A549 (cell line): ENCODE measurements at regions not wholly inside any gene's neighbourhood (a gene's known extent, or its start where the extent isn't known, plus 50 kb on each side); places are given as distances from the start of the nearest gene placed in this dataset.

ENCODE experiments used
- CTCF ChIP-seq: fragments of >200 bp; sonication (Bioruptor Twin); formaldehyde crosslinking; IDR thresholded peaks from 3 replicates; pipeline ENCODE4 v1.5.1; 2016
- EHF ChIP-seq: fragments of 250-450 bp; sonication (Bioruptor Pico); IDR thresholded peaks from 2 replicates; pipeline ENCODE4 v1.5.0; 2020; ENCODE audit warnings: mild to moderate bottlenecking
- EP300 ChIP-seq, 2 experiments: fragments of >200 bp; sonication (Bioruptor Twin); formaldehyde crosslinking; IDR thresholded peaks; 2 replicates in 1 of 2; 3 replicates in 1 of 2; pipeline ENCODE4 v1.6.1; 2016 to 2017
- HOXA7 ChIP-seq: fragments of 250-450 bp; sonication (Bioruptor Pico); IDR thresholded peaks from 2 replicates; pipeline ENCODE4 v1.5.0; 2020; ENCODE audit warnings: mild to moderate bottlenecking, moderate library complexity
- JUN ChIP-seq, 2 experiments: fragments of >200 bp; sonication (Bioruptor Twin); formaldehyde crosslinking; IDR thresholded peaks; 2 replicates in 1 of 2; 3 replicates in 1 of 2; pipeline ENCODE4 v1.6.1; 2016 to 2017
- KDM1A ChIP-seq: fragments of 200-600 bp; sonication (generic); IDR thresholded peaks from 2 replicates; pipeline ENCODE4 v1.6.1; 2016; ENCODE audit warnings: low read depth, mild to moderate bottlenecking
- MAX ChIP-seq: IDR thresholded peaks from 2 replicates; pipeline ENCODE4 v1.6.1; 2012
- MYC ChIP-seq: IDR thresholded peaks from 2 replicates; pipeline ENCODE4 v1.6.1; 2012; ENCODE audit warnings: mild to moderate bottlenecking, inconsistent platforms, low read length, improper control_type of control experiment, borderline replicate concordance
- POLR2A ChIP-seq: IDR thresholded peaks from 2 replicates; pipeline ENCODE4 v1.6.1; 2012; ENCODE audit warnings: mild to moderate bottlenecking, low read length
- RAD21 ChIP-seq, 2 experiments: fragments of >200 bp in 1 of 2; sonication (Bioruptor Twin) in 1 of 2; formaldehyde crosslinking in 1 of 2; IDR thresholded peaks in 1 of 2; conservative IDR thresholded peaks in 1 of 2; 2 replicates in 1 of 2; 3 replicates in 1 of 2; pipeline ENCODE4 v1.6.1; 2012 to 2018; ENCODE audit warnings: inconsistent platforms in 1 of 2
- RCOR1 ChIP-seq: fragments of 150-350 bp; IDR thresholded peaks from 2 replicates; pipeline ENCODE4 v1.6.1; 2014; ENCODE audit warnings: antibody characterized with exemption, low read length, low read depth
- REST ChIP-seq: fragments of 200-600 bp; sonication (generic); IDR thresholded peaks from 2 replicates; pipeline ENCODE4 v1.6.1; 2016; ENCODE audit warnings: antibody characterized with exemption, mild to moderate bottlenecking, moderate library complexity
- ZNF302 ChIP-seq: fragments of 250-450 bp; sonication (Bioruptor Pico); IDR thresholded peaks from 2 replicates; pipeline ENCODE4 v1.9.0; 2021; ENCODE audit warnings: inconsistent platforms, mild to moderate bottlenecking, moderate library complexity

GRCh38 chr7:130956417-130957136 is 222.6 kb upstream of the KLF14 start:
- TF ChIP-seq CTCF: no peak
- no peak for TF ChIP-seq MAX
- TF ChIP-seq RCOR1: no peak
- TF ChIP-seq EP300 (IDR thresholded peaks at IDR 0.05): no peak
- no peak for TF ChIP-seq MYC
- TF ChIP-seq POLR2A: no peak
- TF ChIP-seq REST: no peak
- no peak for TF ChIP-seq JUN (IDR thresholded peaks at IDR 0.05)
- no peak for TF ChIP-seq KDM1A
- no peak for TF ChIP-seq RAD21 (conservative IDR thresholded peaks at IDR 0.05 in 1 of 2, IDR thresholded peaks at IDR 0.05 in 1 of 2)
- TF ChIP-seq EHF: no peak
- TF ChIP-seq HOXA7 (CRISPR knock-in tag): no peak
- no peak for TF ChIP-seq ZNF302 (CRISPR knock-in tag)
